ENCODE measurements at regions not wholly inside any gene's neighbourhood (a gene's known extent, or its start where the extent isn't known, plus 50 kb on each side); places are given as distances from the start of the nearest gene placed in this dataset.
"Not testable (repeated sequence)": the region's sequence is repeated elsewhere in the genome, so short reads cannot be mapped to it uniquely, and the experiment has no call there.

DNA sequence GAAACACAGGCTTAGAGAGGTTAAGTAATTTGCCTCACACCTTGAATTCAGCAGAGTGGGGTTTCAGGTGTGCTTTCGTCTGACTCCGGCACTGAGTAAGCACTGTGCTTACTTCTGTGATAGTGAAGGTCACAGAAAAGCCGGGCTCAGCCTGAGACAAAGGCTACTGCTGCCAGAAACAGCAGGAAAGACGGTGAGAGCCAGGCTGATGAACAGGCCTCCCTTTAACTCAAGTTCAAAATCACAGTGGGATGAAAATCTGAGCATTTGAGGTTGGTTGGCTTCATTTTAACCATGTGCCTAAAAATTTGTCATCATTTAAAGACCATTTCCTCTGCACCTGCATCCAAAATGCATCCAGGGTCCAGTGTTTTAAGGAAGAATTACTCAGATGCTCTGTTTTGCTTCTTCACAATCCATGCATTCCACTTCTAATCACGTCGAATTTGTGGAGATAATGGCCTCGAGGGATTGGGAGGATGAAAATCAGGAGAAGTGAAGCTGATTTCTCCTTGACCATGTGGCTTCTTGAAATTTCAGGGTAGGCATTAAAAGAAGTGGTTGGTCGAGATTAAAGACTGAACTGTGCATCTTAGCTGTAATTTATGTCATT, 121.2 kb upstream of the LNX1 start:
- peak; percentile 75 for DNase-seq

DNA sequence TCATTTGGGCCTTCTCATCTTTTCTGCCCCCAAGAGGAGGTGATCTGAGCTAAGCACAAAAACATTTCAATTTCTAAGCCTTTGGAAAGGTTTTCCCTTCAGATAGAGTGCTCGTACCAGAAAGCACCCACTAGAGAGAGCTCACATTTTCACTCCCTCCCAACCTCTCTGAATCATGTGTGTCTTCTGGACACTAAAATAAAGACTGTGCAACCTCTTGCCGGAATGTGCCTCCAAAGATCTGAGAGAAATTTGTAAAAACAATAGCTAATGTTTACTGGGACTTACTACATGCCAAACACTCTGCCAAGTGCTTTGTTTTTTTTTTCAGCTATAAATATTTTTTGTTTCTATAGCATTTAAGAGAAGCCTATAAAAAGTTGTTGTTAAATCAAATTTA, 120.6 kb upstream of the LNX1 start:
- no peak for DNase-seq

DNA sequence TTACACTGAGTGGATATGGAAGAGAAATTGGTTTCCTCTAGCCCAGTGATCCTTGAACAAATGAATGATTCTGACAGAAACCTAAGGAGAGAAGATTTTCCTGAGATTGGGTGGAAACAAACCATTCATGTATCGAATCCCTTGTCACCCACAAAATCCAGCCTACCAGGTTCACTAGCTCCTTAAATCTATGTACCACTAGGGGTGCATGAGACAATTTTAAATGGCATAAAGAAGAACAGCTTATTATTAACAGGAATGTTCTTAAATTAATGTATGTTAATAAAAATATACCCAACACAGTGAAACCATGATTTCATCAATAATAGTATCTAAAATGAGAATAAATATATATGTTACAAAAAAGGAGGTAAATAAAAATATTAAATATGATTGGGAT, 118.4 kb upstream of the LNX1 start:
- no peak for DNase-seq

DNA sequence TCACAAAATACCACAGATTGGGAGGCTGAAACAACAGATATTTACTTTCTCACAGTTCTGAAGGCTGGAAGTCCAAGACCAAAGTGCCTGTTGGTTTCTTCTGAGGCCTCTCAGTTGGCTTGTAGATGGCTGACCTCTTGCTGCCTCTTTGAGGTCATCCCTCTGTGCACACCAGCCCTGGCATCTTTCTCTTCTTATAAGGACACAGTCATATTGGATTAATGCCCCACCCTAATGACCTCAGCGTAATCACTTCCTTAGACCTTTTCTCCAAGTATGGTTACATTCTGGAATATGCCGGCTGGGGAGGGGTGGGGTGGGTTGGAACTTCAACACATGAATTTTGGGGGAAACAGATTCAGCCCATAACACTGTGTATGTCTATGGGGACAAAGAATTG, 116.2 kb upstream of the LNX1 start:
- DNase-seq, result no peak

DNA sequence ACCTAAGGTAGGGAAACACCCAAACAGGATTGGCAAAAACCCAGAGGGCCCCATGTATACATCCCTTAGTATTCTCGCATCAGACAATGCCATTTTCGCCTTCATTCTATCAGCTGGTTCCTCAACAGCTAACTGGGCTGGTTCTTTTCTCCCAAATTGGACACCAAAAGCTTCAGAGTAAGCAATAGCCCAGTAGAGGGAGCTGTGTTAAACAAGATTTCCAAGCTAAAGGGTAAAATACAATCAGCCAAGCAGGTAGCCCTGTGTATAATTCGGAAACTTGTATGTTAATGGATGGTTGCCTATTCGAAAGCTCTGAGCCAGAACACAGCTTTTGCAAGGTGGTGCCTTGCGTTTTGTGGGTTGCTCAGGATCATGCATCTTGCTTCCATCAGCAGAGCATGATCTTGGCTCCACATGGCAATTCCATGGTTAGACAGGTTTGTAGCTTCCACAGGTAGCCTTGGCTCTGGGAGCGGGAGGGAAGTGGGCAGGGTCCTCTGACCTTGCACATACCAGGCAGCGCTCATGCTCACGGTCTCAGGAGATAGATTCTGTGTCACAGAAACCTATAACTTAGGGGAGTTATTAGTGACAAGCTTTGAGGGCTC, 115.2 kb upstream of the LNX1 start:
- peak; percentile 30 for DNase-seq

DNA sequence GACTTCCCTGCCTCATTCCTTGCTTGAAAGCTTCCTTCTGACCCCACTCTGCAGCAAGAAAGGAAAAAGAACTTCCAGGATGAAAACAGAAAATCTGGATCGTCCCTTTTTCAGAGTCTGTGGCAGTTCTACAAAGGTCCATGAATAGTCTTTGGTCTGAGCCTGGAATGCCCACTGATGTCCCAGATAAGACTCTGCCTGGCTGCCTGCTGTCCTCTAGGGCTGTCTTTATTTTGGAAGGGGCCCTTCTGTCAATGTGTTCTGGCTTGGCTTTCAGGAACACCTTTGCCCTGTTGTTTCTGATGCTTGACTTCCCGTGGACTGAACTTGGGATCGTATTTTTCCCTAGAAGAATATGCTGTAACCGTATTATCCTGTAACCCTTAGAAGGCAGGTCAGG, 114.7 kb upstream of the LNX1 start:
- no peak for DNase-seq

DNA sequence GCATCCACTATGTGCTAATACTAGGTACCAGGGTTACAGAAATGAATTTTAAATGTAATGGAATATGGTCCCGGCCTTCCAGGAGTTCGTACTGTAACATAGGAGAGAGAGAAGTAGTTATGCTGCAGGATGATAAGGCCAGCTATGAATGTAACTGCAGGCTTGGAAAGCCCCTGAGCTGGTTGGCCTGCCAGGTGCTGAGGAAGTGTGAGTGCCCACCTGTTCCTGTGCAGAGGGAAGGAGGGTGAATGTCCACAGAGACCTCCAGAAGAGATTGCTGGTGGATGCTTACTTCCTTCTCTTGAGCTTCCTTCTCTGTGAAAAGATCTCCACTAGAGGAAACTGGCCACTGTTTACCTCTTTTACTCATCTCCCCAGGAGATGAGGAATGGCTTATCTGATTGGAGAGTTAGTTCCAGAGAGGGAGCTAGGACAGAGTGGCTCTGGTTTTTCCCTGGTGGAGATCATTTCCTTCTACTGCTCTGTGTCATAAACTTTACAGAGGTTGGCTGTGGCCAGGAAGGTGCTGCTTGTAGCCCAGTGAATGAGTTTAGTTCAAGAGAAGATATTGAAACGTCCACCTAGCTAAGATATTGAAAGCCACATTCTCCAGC, 114.0 kb upstream of the LNX1 start:
- no peak for DNase-seq

DNA sequence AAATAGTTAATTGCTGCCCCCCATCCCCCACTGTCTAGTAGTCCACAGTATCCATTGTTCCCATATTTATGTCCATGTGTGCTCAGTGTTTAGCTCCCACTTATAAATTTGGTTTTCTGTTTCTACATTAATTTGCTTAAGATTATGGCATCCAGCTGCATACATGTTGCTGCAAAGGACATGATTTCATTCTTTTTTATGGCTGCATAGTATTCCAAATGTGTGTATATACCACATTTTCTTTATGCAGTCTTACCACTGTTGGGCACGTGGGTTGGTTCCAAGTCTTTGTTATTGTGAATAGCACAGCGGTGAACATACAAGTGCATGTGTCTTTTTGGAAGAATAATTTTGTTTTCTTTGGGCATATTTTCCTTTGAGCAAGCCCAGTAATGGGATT, 113.0 kb upstream of the LNX1 start:
- no peak for DNase-seq

DNA sequence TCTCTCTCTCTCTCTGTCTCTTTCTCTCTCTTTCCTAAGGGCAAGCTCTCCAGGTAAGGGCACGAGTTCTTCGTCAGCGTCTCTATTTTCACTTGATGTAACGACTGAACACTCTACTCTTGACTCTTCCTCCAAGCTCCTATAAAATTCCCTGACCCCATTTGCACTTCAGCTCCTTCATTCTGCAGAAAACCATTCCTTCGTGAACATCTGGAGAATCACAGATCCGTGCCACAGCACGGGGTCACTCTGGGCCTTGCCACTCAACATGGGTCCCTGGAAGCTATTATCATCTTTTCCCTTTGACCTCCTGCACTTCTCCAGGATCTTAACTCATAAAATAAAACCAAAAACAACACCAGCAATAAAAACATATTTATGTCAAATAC, 112.0 kb upstream of the LNX1 start:
- DNase-seq, result no peak

DNA sequence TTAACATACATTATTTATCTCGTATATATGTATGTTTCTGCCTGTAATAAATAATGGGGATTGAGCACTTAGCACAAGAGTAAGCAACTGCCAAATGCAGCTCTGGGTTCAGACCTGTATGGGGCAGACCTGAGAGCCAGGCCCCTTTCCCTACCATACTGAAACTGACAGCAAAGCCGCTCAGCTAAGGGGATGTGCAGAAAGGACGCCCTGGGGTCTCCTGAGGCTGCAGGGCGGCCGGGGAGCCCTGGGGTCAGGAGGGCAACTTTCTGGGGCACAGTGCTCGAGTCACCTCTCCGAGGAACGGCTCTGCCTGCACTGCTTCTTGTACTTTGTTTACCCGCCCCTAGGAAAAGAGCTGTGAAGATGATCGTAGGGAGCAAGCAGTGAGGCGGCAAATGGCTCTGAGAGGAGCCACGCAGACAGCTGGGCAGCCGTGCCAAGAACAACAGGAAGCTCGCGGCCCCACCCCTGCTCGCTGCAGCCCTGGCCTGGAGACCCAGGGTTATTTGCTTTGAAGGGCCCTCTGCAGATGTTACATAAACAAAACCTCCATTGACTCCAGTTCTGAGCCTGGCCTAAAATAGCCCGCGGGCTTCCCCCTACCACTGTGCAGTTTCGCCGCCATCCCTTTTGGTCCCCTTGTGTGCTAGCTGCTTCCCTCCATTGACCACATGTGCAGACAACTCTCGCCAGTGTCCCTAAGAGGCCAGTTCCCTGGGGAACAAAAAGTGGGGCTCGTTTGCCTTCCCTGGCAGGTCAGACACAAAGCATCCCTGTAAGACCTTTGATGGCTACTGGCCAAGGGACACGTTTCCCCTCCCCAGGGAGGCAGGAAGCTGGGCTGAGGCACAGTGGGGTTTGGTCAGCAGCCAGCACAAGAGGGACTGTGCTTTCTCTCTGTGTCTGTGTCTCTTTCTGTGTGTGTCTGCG, 111.3 kb upstream of the LNX1 start:
- DNase-seq, result peak; percentile 81

DNA sequence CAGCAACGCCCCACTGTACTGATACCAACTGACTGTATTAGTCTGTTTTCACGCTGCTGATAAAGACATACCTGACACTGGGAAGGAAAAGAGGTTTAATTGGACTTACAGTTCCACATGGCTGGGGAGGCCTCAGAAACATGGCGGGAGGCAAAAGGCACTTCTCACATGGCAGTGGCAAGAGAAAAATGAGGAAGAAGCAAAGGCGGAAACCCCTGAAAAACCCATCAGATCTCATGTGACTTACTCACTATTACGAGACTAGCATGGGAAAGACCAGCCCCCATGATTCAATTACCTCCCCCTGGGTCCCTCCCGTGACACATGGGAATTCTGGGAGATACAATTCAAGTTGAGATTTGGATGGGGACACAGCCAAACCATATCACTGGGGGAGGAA, 110.0 kb upstream of the LNX1 start:
- not testable (repeated sequence) for DNase-seq

DNA sequence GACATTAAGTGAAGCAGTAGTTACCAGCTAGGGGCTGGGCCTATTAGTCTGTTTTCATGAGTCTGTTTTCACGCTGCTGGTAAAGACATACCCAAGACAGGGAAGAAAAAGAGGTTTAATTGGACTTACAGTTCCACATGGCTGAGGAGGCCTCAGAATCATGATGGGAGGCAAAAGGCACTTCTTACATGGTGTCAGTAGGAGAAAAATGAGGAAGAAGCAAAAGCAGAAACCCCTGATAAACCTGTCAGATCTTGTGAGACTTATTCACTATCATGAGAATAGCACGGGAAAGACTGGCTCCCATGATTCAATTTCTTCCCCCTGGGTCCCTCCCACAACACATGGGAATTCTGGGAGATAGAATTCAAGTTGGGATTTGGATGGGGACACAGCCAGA, 108.0 kb upstream of the LNX1 start:
- DNase-seq, result not testable (repeated sequence)

DNA sequence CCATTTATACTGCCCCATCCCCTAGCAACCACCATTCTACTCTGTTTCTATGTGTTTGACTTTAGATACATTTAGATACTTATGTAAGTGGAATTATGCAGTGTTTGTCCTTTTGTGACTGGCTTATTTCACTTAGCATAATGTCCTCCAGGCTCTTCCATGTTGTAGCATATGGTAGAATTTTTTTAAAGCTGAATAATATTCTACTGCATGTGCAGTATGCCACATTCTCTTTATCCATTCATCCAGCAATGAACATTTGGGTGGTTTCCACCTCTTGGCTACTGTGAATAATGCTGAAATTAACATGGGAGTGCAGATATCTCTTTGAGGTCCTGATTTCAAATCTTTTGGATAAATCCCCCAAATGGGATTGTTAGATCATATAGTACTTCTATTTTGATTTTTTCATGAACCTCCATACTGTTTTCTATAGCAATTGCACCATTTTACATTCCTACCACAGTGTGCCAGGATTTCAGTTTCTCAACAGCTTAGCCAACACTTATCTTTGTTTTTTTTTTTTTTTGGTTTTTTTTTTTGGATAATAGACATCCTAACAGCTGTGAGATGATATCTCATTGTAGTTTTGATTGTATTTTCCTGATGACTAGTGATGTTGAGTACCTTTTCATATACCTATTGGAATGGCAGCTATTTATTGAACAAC, 105.9 kb upstream of the LNX1 start:
- DNase-seq, result no peak

DNA sequence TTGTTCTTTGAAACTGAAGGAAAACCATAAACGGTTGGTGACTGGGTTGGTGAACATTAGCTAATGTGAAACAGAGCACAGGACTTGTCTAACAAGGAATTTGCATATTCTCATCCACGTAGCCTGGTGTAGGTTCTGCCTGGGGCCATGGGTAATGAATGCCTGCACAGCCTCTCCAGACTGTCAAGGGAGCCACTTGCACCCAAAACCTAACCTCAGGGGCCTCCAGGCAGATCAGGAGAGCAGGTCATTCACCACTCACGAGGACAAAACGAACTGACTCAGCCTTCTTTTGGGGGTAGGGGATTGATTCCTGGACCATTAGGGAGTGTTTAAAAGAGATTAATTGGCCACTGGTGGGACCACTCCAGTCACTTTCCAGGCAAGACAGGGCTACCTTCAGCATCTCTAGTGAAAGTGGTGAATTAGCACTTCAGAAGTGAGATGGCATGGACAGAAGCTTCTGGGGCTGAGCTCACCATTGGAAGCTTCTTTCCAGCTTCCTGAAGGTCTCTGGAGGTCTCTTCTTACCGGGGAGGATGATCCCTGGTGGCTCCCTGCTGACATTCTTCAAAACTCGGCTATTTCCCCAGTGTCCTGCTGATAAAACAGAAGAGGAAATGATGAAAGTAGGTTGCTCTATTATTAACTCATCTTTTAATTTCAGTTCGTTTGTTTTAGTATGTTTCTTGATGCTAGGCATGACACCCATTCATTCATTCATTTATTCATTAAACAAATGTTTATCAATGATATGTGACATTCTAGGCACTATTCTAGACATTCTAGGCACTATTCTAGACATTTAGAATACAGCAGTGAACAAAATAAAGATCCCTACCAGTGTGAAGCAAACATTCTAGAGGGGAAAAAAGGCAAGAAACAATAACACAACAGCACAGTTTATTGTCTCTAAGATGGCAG, 104.5 kb upstream of the LNX1 start:
- DNase-seq, result no peak

DNA sequence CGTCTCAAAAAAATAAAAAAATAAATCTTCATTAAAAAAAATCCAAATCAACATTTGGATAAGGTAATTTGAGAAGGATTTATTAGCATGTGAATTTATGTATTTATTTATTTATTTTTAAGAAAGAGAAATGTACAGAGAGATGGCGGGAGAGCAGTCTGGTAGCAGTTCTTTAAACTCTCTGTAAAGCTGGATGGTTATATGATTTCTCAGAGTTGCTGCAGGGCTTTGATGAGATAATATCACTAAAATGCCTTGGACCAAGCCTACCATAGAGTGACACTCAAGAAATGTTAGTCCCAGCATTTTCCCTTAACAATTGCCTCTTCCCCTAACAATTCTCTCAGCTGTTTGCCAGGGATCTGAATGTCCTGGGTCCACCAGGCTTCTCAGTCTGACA, 103.4 kb upstream of the LNX1 start:
- DNase-seq, result no peak

DNA sequence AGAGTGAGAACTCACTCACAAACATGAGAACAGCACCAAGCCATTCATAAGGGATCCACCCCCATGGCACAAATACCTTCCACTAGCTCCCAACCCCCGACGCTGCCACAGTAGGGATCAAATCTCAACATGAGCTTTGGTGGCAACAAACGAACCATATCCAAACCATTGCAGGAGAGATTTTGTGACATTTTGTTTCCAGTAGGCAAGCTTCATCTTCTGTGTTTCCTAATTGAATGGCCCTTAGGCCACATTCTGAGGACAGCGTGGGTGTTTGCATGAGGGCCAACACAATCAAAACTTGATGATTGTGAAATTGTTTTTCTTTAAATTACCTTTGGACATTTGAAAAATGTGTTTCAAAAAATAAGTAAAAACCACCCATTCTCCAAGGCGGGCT, 102.6 kb upstream of the LNX1 start:
- peak; percentile 12 for DNase-seq

DNA sequence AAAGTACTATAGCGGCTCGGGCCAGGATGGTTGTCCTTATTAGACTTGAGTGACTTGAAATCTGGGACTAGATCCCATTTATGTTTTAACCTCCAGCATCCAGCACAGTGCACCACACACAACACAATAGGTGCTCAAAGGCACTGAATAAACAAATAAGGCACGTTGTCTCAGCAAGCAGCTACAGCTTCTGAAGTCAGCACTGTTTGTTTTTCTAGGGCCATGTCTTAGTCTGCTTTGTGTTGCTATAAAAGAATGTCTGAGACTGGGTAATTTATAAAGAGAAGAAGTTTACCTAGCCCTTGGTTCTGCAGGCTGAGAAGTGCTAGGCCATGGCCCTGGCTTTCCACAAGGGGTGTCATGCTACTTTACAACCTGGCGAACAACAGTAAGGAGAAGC, 102.1 kb upstream of the LNX1 start:
- DNase-seq, result peak; percentile 57

DNA sequence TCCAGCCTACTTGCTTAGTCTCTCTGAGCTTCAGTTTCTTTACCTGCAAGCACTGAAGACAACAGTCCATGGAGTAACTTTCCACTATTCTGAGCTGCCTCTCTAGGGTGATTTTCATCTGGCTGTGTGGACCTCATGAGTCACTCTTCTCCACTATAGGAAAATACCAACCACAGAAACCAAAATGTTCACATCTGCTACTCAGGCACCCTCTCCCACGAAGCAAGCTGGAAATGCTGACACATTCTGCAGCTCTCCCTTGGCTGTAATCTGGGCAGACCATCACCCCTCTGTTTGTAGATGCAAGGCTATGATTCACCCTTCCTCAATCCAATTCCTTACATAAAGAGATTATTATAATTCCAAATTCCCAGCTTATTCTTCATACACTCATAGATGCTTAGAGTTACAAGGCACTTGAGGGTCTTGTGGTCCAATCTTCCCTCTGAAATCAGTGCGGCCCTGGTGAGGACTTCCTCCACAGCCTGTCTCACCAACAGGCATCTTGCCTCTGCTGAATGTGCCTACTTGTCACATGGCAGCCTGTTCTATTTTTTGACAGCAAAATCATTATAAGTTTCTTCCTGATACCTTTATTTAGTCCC, 97.0 kb upstream of the LNX1 start:
- no peak for DNase-seq

DNA sequence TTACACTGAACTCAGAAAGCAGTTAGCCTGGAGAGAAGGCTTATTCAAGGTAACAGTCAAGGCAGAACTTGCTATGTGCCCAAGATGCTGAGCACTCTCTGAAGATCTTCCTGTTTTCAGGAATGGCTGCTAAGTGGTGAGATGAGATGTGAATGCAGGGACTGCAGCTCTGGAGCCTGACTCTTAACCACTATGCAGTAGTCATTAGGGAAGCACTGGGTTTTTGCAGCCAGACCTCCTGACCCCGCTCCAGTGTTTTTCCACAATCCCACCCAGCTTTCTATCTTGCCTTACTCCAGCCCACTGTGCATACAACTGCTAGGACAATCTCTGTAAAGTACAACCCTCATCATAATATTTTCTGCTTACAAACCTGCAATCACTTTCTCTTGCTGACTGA, 95.2 kb upstream of the LNX1 start:
- DNase-seq, result no peak

DNA sequence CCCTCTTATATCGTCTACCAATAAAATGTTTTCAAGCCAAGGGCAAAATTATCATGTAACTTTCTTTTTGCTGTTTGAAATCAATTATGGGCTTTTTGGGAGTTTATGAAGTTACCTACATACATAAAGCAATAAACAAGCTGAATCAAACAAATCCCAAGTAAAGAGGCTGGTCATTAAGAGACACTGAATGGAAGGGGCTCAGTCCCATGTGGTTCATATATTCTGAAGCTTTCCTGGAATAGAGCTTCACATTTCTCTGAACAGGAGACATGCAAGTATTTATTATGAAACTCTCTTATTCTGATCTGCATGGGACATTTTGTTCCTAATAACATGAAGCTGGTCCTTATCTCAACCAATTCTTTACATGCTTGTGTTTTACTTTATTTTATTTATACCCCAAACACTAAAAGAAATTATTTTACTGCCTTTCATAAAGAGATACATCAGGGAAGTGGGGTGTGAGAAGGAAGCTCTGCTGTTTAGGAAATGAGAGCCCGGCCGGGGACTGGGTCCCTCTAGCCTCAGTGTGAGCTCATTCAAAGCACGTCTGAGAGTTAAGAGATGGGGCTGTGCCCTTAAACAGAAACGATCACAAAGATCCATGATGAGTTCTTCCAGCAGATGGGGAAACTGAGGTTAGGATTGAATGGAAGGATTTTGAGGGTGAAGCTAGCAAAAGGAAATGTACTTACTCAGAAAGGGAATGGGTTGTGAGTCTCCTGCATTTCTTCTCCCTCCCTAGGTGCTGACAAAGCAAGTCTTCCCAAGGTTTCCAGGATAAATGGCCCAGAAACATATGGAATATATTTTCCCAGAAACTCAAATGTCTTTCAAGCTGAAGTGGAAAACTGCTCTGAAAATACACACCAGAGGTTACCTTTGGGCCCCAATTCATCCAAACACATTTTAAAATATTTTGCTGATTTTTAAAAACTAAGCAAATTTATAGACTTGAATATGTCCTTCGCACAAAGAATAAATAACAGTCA, 93.1 kb upstream of the LNX1 start:
- no peak for DNase-seq

Measured in NCI-H345 (cell line).